GM12878 (cell line): ENCODE measurements at regions not wholly inside any gene's neighbourhood (a gene's known extent, or its start where the extent isn't known, plus 50 kb on each side); places are given as distances from the start of the nearest gene placed in this dataset.

Experiments used
- ATAC-seq: fragments of 200-7000 bp; cut with Tn5 transposase; 3 replicates; pipeline ENCODE4 v1.9.1; 2020; ENCODE audit warnings: mild to moderate bottlenecking, moderate library complexity
- BruUV-seq: library from RNA; stranded (reverse); fragments of 400-500 nt; replicated peaks from 2 replicates; lab custom pipeline; 2021; lab: Mats Ljungman, UMichigan
- CTCF ChIA-PET: fragments of 300-600 bp; sonication (Branson Sonifier 250); formaldehyde crosslinking; extraction: SDS; loops from one replicate; lab custom pipeline; 2021; ENCODE audit warnings: inconsistent platforms; lab: Yijun Ruan, JAX
- POLR2A ChIA-PET: fragments of 350-600 bp; formaldehyde crosslinking; extraction: SDS; loops from one replicate; lab custom pipeline; 2021; ENCODE audit warnings: inconsistent platforms; lab: Charles Lee
- RAD21 ChIA-PET: fragments of 300-600 bp; sonication (Branson Sonifier 250); formaldehyde crosslinking; loops from one replicate; lab custom pipeline; 2023; ENCODE audit warnings: antibody characterized with exemption; ENCODE audit not compliant: unreplicated experiment; lab: Charles Lee
- SMC1A ChIA-PET: fragments of 300-600 bp; sonication (Branson Sonifier 250); formaldehyde crosslinking; loops from one replicate; lab custom pipeline; 2023; ENCODE audit not compliant: unreplicated experiment, uncharacterized antibody; lab: Charles Lee
- DNase-seq: peaks from one replicate; pipeline ENCODE4 v3.0.0-alpha.2; 2011; ENCODE audit warnings: low read depth, low spot score
- FAIRE-seq: peaks from 3 replicates; lab custom pipeline; 2011; peaks lifted over from hg19 to GRCh38; lab: Jason Lieb, UNC
- H2AFZ ChIP-seq: 2 replicates; pipeline ENCODE4 v1.6.0; 2011; ENCODE audit warnings: low read depth, low read length, control low read depth; ENCODE audit not compliant: control insufficient read depth
- H3K27ac ChIP-seq: 2 replicates; pipeline ENCODE4 v1.5.1; 2011; ENCODE audit warnings: control low read depth; ENCODE audit not compliant: control insufficient read depth, insufficient read depth
- H3K27me3 ChIP-seq, 2 experiments: replicated peaks in 1 of 2; 2 replicates each; pipeline versions ENCODE4 v1.6.0 to v1.6.1; 2011; ENCODE audit warnings: low read length in 1 of 2; ENCODE audit not compliant: control insufficient read depth in 2 of 2, insufficient read depth in 2 of 2
- H3K36me3 ChIP-seq, 2 experiments: 2 replicates each; pipeline ENCODE4 v1.5.1; 2011; ENCODE audit warnings: low read length in 1 of 2; ENCODE audit not compliant: control insufficient read depth in 2 of 2, insufficient read depth in 2 of 2
- H3K4me1 ChIP-seq: 2 replicates; pipeline ENCODE4 v1.6.1; 2011; ENCODE audit warnings: mild to moderate bottlenecking, low read length, moderate library complexity, mixed read lengths; ENCODE audit not compliant: control insufficient read depth, insufficient read depth
- H3K4me2 ChIP-seq: 2 replicates; pipeline ENCODE4 v1.6.0; 2011; ENCODE audit warnings: control low read depth; ENCODE audit not compliant: control insufficient read depth, insufficient read depth
- H3K4me3 ChIP-seq: fragments of 200-600 bp; sonication (generic); 2 replicates; pipeline ENCODE4 v1.5.1; 2016
- H3K79me2 ChIP-seq: 2 replicates; pipeline ENCODE4 v1.6.0; 2011; ENCODE audit warnings: low read length; ENCODE audit not compliant: control insufficient read depth, insufficient read depth
- H3K9ac ChIP-seq: 2 replicates; pipeline ENCODE4 v1.8.0; 2011; ENCODE audit warnings: low read length, control low read depth, mixed read lengths; ENCODE audit not compliant: control insufficient read depth, insufficient read depth
- H3K9me3 ChIP-seq: replicated peaks from 3 replicates; pipeline ENCODE4 v1.5.1; 2011; ENCODE audit warnings: mild to moderate bottlenecking, low read length; ENCODE audit not compliant: control insufficient read depth, insufficient read depth
- H4K20me1 ChIP-seq: 2 replicates; pipeline ENCODE4 v1.6.0; 2011; ENCODE audit not compliant: control insufficient read depth, insufficient read depth
- CEBPZ ChIP-seq: fragments of 150-350 bp; IDR thresholded peaks from 2 replicates; pipeline ENCODE4 v1.6.1; 2016; ENCODE audit warnings: low read depth, low read length
- ETV6 ChIP-seq, 2 experiments: fragments of 450-650 bp in 1 of 2; IDR thresholded peaks in 1 of 2; conservative IDR thresholded peaks in 1 of 2; 2 replicates each; pipeline ENCODE4 v1.6.1; 2014; ENCODE audit warnings: antibody characterized with exemption in 1 of 2, borderline replicate concordance in 1 of 2, low read depth in 1 of 2, mild to moderate bottlenecking in 1 of 2, moderate library complexity in 1 of 2
- JUND ChIP-seq: IDR thresholded peaks from 2 replicates; pipeline ENCODE4 v1.6.1; 2012; ENCODE audit warnings: low read depth, mild to moderate bottlenecking, low read length, improper control_type of control experiment, moderate library complexity
- MTA3 ChIP-seq: IDR thresholded peaks from 2 replicates; pipeline ENCODE4 v1.6.1; 2012; ENCODE audit warnings: low read length, inconsistent platforms, borderline replicate concordance
- NR2F1 ChIP-seq: fragments of 450-650 bp; conservative IDR thresholded peaks from 2 replicates; pipeline ENCODE4 v1.6.1; 2017; ENCODE audit warnings: mild to moderate bottlenecking
- POLR2A ChIP-seq: IDR thresholded peaks from 2 replicates; pipeline ENCODE4 v1.6.1; 2011; ENCODE audit warnings: low read depth, mild to moderate bottlenecking, low read length
- PRDM15 ChIP-seq: fragments of 450-650 bp; formaldehyde crosslinking; IDR thresholded peaks from 2 replicates; pipeline ENCODE4 v1.4.0; 2020; ENCODE audit warnings: mild to moderate bottlenecking, moderate library complexity
- RFX5 ChIP-seq: IDR thresholded peaks from 2 replicates; pipeline ENCODE4 v1.6.1; 2011; ENCODE audit warnings: low read depth, low read length, improper control_type of control experiment
- SIX5 ChIP-seq: IDR thresholded peaks from 2 replicates; pipeline ENCODE4 v1.6.1; 2011; ENCODE audit warnings: mild to moderate bottlenecking, low read depth, low read length, moderate library complexity; ENCODE audit not compliant: severe bottlenecking
- SMAD5 ChIP-seq: IDR thresholded peaks from 2 replicates; pipeline ENCODE4 v1.6.1; 2016; ENCODE audit warnings: antibody characterized with exemption, low read depth
- SMARCA5 ChIP-seq: fragments of 450-650 bp; IDR thresholded peaks from 2 replicates; pipeline ENCODE4 v1.6.1; 2017; ENCODE audit warnings: mild to moderate bottlenecking
- SREBF1 ChIP-seq: IDR thresholded peaks from 2 replicates; pipeline ENCODE4 v1.6.1; 2012; ENCODE audit warnings: mild to moderate bottlenecking, low read length
- WGBS: methylation state at CpG from one replicate; pipeline ENCODE4 v1.1.6; 2016; ENCODE audit warnings: low lambda C conversion rate; ENCODE audit not compliant: insufficient replicate concordance, insufficient coverage; ENCODE audit errors: missing lambda C conversion rate; 5-methylcytosine and 5-hydroxymethylcytosine counted together
- in situ Hi-C: fragments of 300-500 bp; cut with MboI; formaldehyde crosslinking; loops from 9 replicates; pipeline ENCODE4 v1.14.3; 2018; ENCODE audit warnings: mixed read lengths
- intact Hi-C: fragments of 100-400 bp; cut with micrococcal nuclease; formaldehyde crosslinking; loops from one replicate; pipeline ENCODE4 v1.14.2; 2022; ENCODE audit not compliant: unreplicated experiment
- TF ChIP-seq, protein P1 (sequence below): IDR thresholded peaks from 2 replicates; pipeline ENCODE4 v1.6.1; 2011; ENCODE audit warnings: borderline replicate concordance, low read depth, mild to moderate bottlenecking, moderate library complexity, mixed read lengths, low read length; ENCODE audit not compliant: insufficient read depth; ENCODE audit errors: extremely low read length
- TF ChIP-seq, protein P2 (sequence below): IDR thresholded peaks from 2 replicates; pipeline ENCODE4 v1.6.1; 2011; ENCODE audit warnings: low read depth, low read length, improper control_type of control experiment, borderline replicate concordance

GRCh38 chr5:71821029-71821428 is 102.0 kb downstream of the CARTPT start:
- H2AFZ ChIP-seq = no peak overlapping the region
- no peak for FAIRE-seq
- H4K20me1 ChIP-seq = no peaks in the 10 kb centered on the region
- TF ChIP-seq SMARCA5 = no peak
- TF ChIP-seq POLR2A = no peak
- no peak for TF ChIP-seq NR2F1
- no peak for TF ChIP-seq SIX5
- no peak for TF ChIP-seq MTA3
- no peak for TF ChIP-seq CEBPZ
- TF ChIP-seq PRDM15 (CRISPR knock-in tag) = no peak
- TF ChIP-seq, protein P1, sequence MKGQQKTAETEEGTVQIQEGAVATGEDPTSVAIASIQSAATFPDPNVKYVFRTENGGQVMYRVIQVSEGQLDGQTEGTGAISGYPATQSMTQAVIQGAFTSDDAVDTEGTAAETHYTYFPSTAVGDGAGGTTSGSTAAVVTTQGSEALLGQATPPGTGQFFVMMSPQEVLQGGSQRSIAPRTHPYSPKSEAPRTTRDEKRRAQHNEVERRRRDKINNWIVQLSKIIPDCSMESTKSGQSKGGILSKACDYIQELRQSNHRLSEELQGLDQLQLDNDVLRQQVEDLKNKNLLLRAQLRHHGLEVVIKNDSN = no peak
- no peak for TF ChIP-seq JUND
- TF ChIP-seq SMAD5 = no peak
- no peak for TF ChIP-seq RFX5
- no peak for TF ChIP-seq ETV6 (conservative IDR thresholded peaks at IDR 0.05 in 1 of 2, IDR thresholded peaks at IDR 0.05 in 1 of 2; ENCODE audit: borderline replicate concordance in 1 of 2, low read depth in 1 of 2)
- TF ChIP-seq SREBF1 = no peak
- TF ChIP-seq, protein P2, sequence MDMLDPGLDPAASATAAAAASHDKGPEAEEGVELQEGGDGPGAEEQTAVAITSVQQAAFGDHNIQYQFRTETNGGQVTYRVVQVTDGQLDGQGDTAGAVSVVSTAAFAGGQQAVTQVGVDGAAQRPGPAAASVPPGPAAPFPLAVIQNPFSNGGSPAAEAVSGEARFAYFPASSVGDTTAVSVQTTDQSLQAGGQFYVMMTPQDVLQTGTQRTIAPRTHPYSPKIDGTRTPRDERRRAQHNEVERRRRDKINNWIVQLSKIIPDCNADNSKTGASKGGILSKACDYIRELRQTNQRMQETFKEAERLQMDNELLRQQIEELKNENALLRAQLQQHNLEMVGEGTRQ = no peak
- in situ Hi-C loops (no loop called here), intact Hi-C loops (no loop called here)
- no peak overlapping the region for H3K4me2 ChIP-seq
- H3K4me1 ChIP-seq = no peaks in the 10 kb centered on the region
- RAD21 ChIA-PET = no interaction called here
- CTCF ChIA-PET = no interaction called here
- SMC1A ChIA-PET = no interaction called here
- H3K27ac ChIP-seq = no peak overlapping the region
- no peak overlapping the region for H3K9ac ChIP-seq
- no peak for ATAC-seq
- 70% methylated on average over 1 of the region's 1 CpG for WGBS
- no peak for DNase-seq
- H3K9me3 ChIP-seq = no peaks in the 10 kb centered on the region; the same call in 2 of the 3 replicates
- no TSS peak for BruUV-seq
- no peaks in the 10 kb centered on the region for H3K79me2 ChIP-seq
- POLR2A ChIA-PET = no interaction called here
- no peak overlapping the region for H3K4me3 ChIP-seq
- no peaks in the 10 kb centered on the region for H3K36me3 ChIP-seq
- H3K27me3 ChIP-seq = no peaks in the 10 kb centered on the region
